Peyer's patch (tissue), 4 donors: ENCODE measurements at regions not wholly inside any gene's neighbourhood (a gene's known extent, or its start where the extent isn't known, plus 50 kb on each side); places are given as distances from the start of the nearest gene placed in this dataset.
"Not testable (repeated sequence)": the region's sequence is repeated elsewhere in the genome, so short reads cannot be mapped to it uniquely, and the experiment has no call there.

ENCODE experiments used
- CTCF ChIP-seq, 6 experiments: fragments of 450-650 bp in 4 of 6; fragments of 200-600 bp in 2 of 6; sonication (generic) in 1 of 6; IDR thresholded peaks; one replicate each; pipeline ENCODE4 v1.5.1; 2017 to 2019; ENCODE audit warnings: antibody characterized with exemption in 6 of 6, mild to moderate bottlenecking in 3 of 6, moderate library complexity in 1 of 6
- POLR2A ChIP-seq, 2 donors: fragments of 450-650 bp; IDR thresholded peaks; one replicate each; pipeline ENCODE4 v1.5.1; 2017; ENCODE audit warnings: antibody characterized with exemption in 2 of 2, mild to moderate bottlenecking in 2 of 2, moderate library complexity in 2 of 2

GRCh38 chr17:20867938-20868661 lies 174.7 kb downstream of the USP22 start:
- not testable (repeated sequence) for TF ChIP-seq CTCF, POLR2A (IDR thresholded peaks at IDR 0.05)
